GM12878 (cell line): ENCODE measurements at regions not wholly inside any gene's neighbourhood (a gene's known extent, or its start where the extent isn't known, plus 50 kb on each side); places are given as distances from the start of the nearest gene placed in this dataset.

Source experiments
- BRCA1 ChIP-seq: IDR thresholded peaks from 2 replicates; pipeline ENCODE4 v1.6.1; 2011; ENCODE audit warnings: low read depth, low read length, improper control_type of control experiment
- CTCF ChIP-seq, 3 experiments: IDR thresholded peaks in 2 of 3; conservative IDR thresholded peaks in 1 of 3; 2 replicates each; pipeline ENCODE4 v1.5.1; 2011; ENCODE audit warnings: low read depth in 3 of 3, low read length in 3 of 3, mild to moderate bottlenecking in 3 of 3, control low read depth in 2 of 3, moderate library complexity in 2 of 3, inconsistent platforms in 1 of 3, mixed read lengths in 1 of 3; ENCODE audit not compliant: control insufficient read depth in 2 of 3, insufficient read depth in 1 of 3; ENCODE audit errors: extremely low read depth in 1 of 3
- EP300 ChIP-seq, 2 experiments: fragments of 150-350 bp in 1 of 2; IDR thresholded peaks; 2 replicates each; pipeline ENCODE4 v1.6.1; 2011 to 2012; ENCODE audit warnings: low read depth in 2 of 2, low read length in 2 of 2, borderline replicate concordance in 1 of 2, improper control_type of control experiment in 1 of 2, inconsistent platforms in 1 of 2; ENCODE audit not compliant: control insufficient read depth in 1 of 2
- EZH2 ChIP-seq: IDR thresholded peaks from 2 replicates; pipeline ENCODE4 v1.6.1; 2012; ENCODE audit warnings: low read depth, mild to moderate bottlenecking, control low read depth, inconsistent platforms, low read length, borderline replicate concordance; ENCODE audit not compliant: control insufficient read depth
- NR2C2 ChIP-seq: IDR thresholded peaks from 2 replicates; pipeline ENCODE4 v1.6.1; 2011; ENCODE audit warnings: borderline replicate concordance, low read depth; ENCODE audit not compliant: control insufficient read depth, insufficient read length
- POLR2AphosphoS5 ChIP-seq: IDR thresholded peaks from 2 replicates; pipeline ENCODE4 v1.6.1; 2011; ENCODE audit warnings: mild to moderate bottlenecking, low read length, inconsistent platforms
- SMAD1 ChIP-seq: fragments of 450-650 bp; IDR thresholded peaks from 2 replicates; pipeline ENCODE4 v1.6.1; 2018; ENCODE audit warnings: mild to moderate bottlenecking, low read depth; ENCODE audit not compliant: partially characterized antibody
- SPI1 ChIP-seq: IDR thresholded peaks from 2 replicates; pipeline ENCODE4 v1.6.1; 2011; ENCODE audit warnings: low read depth, mild to moderate bottlenecking, low read length, moderate library complexity, borderline replicate concordance; ENCODE audit not compliant: insufficient read depth
- TAF1 ChIP-seq: IDR thresholded peaks from 2 replicates; pipeline ENCODE4 v1.6.1; 2011; ENCODE audit warnings: mild to moderate bottlenecking, low read depth, low read length, borderline replicate concordance
- TCF12 ChIP-seq: IDR thresholded peaks from 2 replicates; pipeline ENCODE4 v1.6.1; 2011; ENCODE audit warnings: low read depth, mild to moderate bottlenecking, low read length
- ZBTB33 ChIP-seq: fragments of 450-650 bp; IDR thresholded peaks from 2 replicates; pipeline ENCODE4 v1.6.1; 2017; ENCODE audit warnings: mild to moderate bottlenecking

- TF ChIP-seq EZH2 (no peak), TAF1 (no peak), BRCA1 (no peak), POLR2AphosphoS5 (no peak), CTCF (IDR thresholded peaks at IDR 0.05 in 2 of 3, conservative IDR thresholded peaks at IDR 0.05 in 1 of 3; ENCODE audit: control insufficient read depth in 2 of 3, extremely low read depth in 1 of 3, insufficient read depth in 1 of 3, low read depth in 3 of 3, low read length in 3 of 3) (no peak), SMAD1 (no peak), ZBTB33 (no peak), SPI1 (no peak), TCF12 (no peak), EP300 (IDR thresholded peaks at IDR 0.05; ENCODE audit: borderline replicate concordance in 1 of 2, control insufficient read depth in 1 of 2, low read depth in 2 of 2, low read length in 2 of 2) (no peak), NR2C2 (no peak)
These were observed 135.7 kb downstream of the EBLN2 start for GRCh38 chr3:73197187-73197586.
